Esophagus squamous epithelium (tissue), 5 donors: ENCODE measurements at regions not wholly inside any gene's neighbourhood (a gene's known extent, or its start where the extent isn't known, plus 50 kb on each side); places are given as distances from the start of the nearest gene placed in this dataset.

Source experiments
- DNase-seq: peaks from one replicate; lab custom pipeline; 2025; lab: John Stamatoyannopoulos, UW
- H3K27ac ChIP-seq, 4 donors: fragments of 200-600 bp; sonication (generic); one replicate each; pipeline ENCODE4 v1.5.1; 2016 to 2019; ENCODE audit warnings: mild to moderate bottlenecking in 1 of 4
- H3K27me3 ChIP-seq, 4 donors: fragments of 200-600 bp; sonication (generic); 1 replicate in 3 of 4; 2 replicates in 1 of 4; pipeline versions ENCODE4 v1.5.1 to v1.6.0; 2017 to 2021; ENCODE audit warnings: antibody characterized with exemption in 1 of 4
- H3K36me3 ChIP-seq, 3 donors: fragments of 200-600 bp; sonication (generic); one replicate each; pipeline ENCODE4 v1.5.1; 2016 to 2019
- H3K4me1 ChIP-seq, 3 donors: fragments of 200-600 bp; sonication (generic); one replicate each; pipeline ENCODE4 v1.5.1; 2017 to 2019
- H3K4me3 ChIP-seq, 4 donors: fragments of 200-600 bp; sonication (generic); 1 replicate in 3 of 4; 2 replicates in 1 of 4; pipeline ENCODE4 v1.5.1; 2016 to 2019; ENCODE audit warnings: mild to moderate bottlenecking in 2 of 4, moderate library complexity in 1 of 4
- H3K9me3 ChIP-seq, 3 donors: fragments of 200-600 bp; sonication (generic); one replicate each; pipeline ENCODE4 v1.5.1; 2016 to 2019
- CTCF ChIP-seq, 6 experiments: fragments of 450-650 bp in 4 of 6; fragments of 200-600 bp in 2 of 6; sonication (generic) in 2 of 6; IDR thresholded peaks; one replicate each; pipeline ENCODE4 v1.5.1; 2016 to 2019; ENCODE audit warnings: antibody characterized with exemption in 6 of 6, mild to moderate bottlenecking in 4 of 6, moderate library complexity in 4 of 6
- POLR2A ChIP-seq, 4 donors: fragments of 450-650 bp; IDR thresholded peaks; one replicate each; pipeline ENCODE4 v1.6.1; 2017; ENCODE audit warnings: antibody characterized with exemption in 4 of 4, mild to moderate bottlenecking in 4 of 4, moderate library complexity in 3 of 4
- WGBS, 2 donors: methylation state at CpG; one replicate each; pipeline ENCODE4 v1.1.5; 2018; 5-methylcytosine and 5-hydroxymethylcytosine counted together
- intact Hi-C: fragments of 100-400 bp; cut with DNase I; formaldehyde crosslinking; loops from one replicate; pipeline ENCODE4 v1.15.0; 2022
- donor health status: DM: yes; HTN: yes; CAD: no.

GRCh38 chr12:73372856-73373255, 1100.7 kb downstream of the TRHDE start:
- Histone ChIP-seq H3K27me3 (no peaks in the 10 kb centered on the region), H3K4me3 (no peak overlapping the region), H3K27ac (no peak overlapping the region), H3K36me3 (no peaks in the 10 kb centered on the region), H3K9me3 (no peaks in the 10 kb centered on the region), H3K4me1 (no peaks in the 10 kb centered on the region)
- WGBS, 2 donors: 81 to 91% methylated on average over 1 of the region's 1 CpG
- intact Hi-C loops: no loop called here
- DNase-seq: no peak
- no peak for TF ChIP-seq CTCF (IDR thresholded peaks at IDR 0.05)
- TF ChIP-seq POLR2A (IDR thresholded peaks at IDR 0.05): no peak

GRCh38 chr12:73374360-73374759, 1102.2 kb downstream of the TRHDE start:
- Histone ChIP-seq H3K4me1 (no peaks in the 10 kb centered on the region), H3K27ac (no peak overlapping the region), H3K36me3 (no peaks in the 10 kb centered on the region), H3K9me3 (no peaks in the 10 kb centered on the region), H3K27me3 (no peaks in the 10 kb centered on the region), H3K4me3 (no peak overlapping the region)
- TF ChIP-seq POLR2A (IDR thresholded peaks at IDR 0.05): no peak
- TF ChIP-seq CTCF (IDR thresholded peaks at IDR 0.05): no peak
- intact Hi-C loops: no loop called here
- DNase-seq: no peak

- no peak overlapping the region for H3K4me3 ChIP-seq
- no peak for DNase-seq
- H3K27ac ChIP-seq: no peak overlapping the region
- H3K36me3 ChIP-seq: no peaks in the 10 kb centered on the region
- no peaks in the 10 kb centered on the region for H3K27me3 ChIP-seq
- intact Hi-C loops: no loop called here
- no peak for TF ChIP-seq POLR2A (IDR thresholded peaks at IDR 0.05)
- TF ChIP-seq CTCF (IDR thresholded peaks at IDR 0.05): no peak
- H3K4me1 ChIP-seq: no peaks in the 10 kb centered on the region
- no peaks in the 10 kb centered on the region for H3K9me3 ChIP-seq
These were observed 1111.5 kb downstream of the TRHDE start for GRCh38 chr12:73383584-73384222.

GRCh38 chr12:73384592-73384991, 1112.4 kb downstream of the TRHDE start:
- WGBS, 2 donors: 70 to 95% methylated on average over 1 of the region's 1 CpG
- no peak overlapping the region for H3K4me3 ChIP-seq
- no peaks in the 10 kb centered on the region for H3K9me3 ChIP-seq
- no peaks in the 10 kb centered on the region for H3K36me3 ChIP-seq
- no peak overlapping the region for H3K27ac ChIP-seq
- no peak for TF ChIP-seq CTCF (IDR thresholded peaks at IDR 0.05)
- TF ChIP-seq POLR2A (IDR thresholded peaks at IDR 0.05): no peak
- intact Hi-C loops: no loop called here
- H3K4me1 ChIP-seq: no peaks in the 10 kb centered on the region
- DNase-seq: no peak
- H3K27me3 ChIP-seq: no peaks in the 10 kb centered on the region

- Histone ChIP-seq H3K27ac (no peak overlapping the region), H3K36me3 (no peaks in the 10 kb centered on the region), H3K4me3 (no peak overlapping the region), H3K9me3 (no peaks in the 10 kb centered on the region), H3K4me1 (no peaks in the 10 kb centered on the region), H3K27me3 (no peaks in the 10 kb centered on the region)
- 60 to 69% methylated on average over 2 of the region's 2 CpGs for WGBS, 2 donors
- intact Hi-C loops: no loop called here
- TF ChIP-seq POLR2A (IDR thresholded peaks at IDR 0.05): no peak
- no peak for TF ChIP-seq CTCF (IDR thresholded peaks at IDR 0.05)
- DNase-seq: no peak
These were observed 1118.1 kb downstream of the TRHDE start for GRCh38 chr12:73390261-73390660.
